Stimulated activated CD8-positive, alpha-beta memory T cell treated with anti-CD3 and anti-CD28 coated beads, Interleukin-15, amount 100 ng/mL, for 1 hour (primary cell): ENCODE measurements at regions not wholly inside any gene's neighbourhood (a gene's known extent, or its start where the extent isn't known, plus 50 kb on each side); places are given as distances from the start of the nearest gene placed in this dataset.
"Not testable (repeated sequence)": the region's sequence is repeated elsewhere in the genome, so short reads cannot be mapped to it uniquely, and the experiment has no call there.

Experiments used
- DNase-seq: peaks from one replicate; pipeline ENCODE4 v3.0.0-alpha.2; 2020; ENCODE audit warnings: low read depth

DNA sequence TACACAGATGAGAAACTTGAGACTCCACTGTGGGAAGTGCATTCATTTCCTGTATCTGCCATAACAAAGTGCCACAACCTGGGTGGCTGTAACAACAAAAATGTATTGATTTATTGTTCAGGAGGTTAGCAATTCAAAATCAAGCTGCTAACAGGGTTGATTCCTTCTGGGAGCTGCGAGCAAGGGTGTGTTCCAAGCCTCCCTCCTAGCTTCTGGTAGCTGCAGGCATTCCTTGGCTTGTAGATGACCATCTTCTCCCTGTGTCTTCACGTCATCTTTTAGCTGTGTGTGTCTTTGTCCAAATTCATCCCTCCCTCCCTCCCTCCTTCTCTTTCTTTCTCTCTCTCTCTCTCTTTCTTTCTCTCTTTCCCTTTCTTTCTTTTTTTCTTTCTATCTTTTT, 258.1 kb downstream of the MSX2 start:
- no peak for DNase-seq

DNA sequence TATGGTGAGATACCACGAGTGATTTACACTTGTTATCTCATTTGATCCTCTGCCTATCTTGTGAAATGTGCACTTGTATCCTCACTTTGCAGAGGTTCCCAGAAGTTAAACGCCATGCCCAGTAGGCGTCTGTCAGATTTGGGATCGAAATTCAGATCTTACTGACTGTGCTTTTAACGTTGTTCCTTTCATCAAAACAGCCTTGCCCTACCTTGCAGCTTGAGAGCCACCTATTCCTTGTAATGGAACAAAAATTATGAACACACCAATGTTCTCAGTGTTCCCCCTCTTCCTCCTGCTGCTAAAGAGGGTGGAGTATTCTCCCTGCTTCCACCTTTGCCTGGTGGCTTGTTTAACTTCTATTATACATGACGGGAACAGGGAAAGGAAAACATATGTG, 257.0 kb downstream of the MSX2 start:
- no peak for DNase-seq

DNA sequence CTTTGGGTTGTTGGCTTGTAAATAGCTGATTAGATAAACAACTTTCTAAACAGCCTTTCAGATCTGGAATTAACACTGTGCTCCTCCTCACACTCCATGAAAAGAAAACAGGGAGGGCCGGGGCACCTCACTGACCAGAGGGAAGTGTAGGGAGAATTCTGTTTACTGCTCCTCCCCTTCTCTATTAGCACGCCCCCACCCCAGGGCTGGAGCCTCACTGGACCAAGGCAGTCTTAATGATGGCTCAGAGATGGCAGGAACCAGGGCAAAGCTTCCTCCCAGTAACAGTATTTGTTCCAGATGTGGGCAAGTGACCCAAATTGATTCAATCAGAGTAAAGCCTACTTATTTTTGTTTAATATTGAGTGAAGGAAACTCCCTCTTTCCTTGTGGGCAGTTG, 256.6 kb downstream of the MSX2 start:
- DNase-seq: no peak

GRCh38 chr5:174972291-174972690, 247.9 kb downstream of the MSX2 start:
- DNase-seq: no peak

- no peak for DNase-seq
Measured at GRCh38 chr5:174971210-174971609, 246.8 kb downstream of the MSX2 start.

GRCh38 chr5:174970502-174970901, 246.1 kb downstream of the MSX2 start:
- DNase-seq: no peak

GRCh38 chr5:174953871-174954270, 229.5 kb downstream of the MSX2 start:
- no peak for DNase-seq

DNA sequence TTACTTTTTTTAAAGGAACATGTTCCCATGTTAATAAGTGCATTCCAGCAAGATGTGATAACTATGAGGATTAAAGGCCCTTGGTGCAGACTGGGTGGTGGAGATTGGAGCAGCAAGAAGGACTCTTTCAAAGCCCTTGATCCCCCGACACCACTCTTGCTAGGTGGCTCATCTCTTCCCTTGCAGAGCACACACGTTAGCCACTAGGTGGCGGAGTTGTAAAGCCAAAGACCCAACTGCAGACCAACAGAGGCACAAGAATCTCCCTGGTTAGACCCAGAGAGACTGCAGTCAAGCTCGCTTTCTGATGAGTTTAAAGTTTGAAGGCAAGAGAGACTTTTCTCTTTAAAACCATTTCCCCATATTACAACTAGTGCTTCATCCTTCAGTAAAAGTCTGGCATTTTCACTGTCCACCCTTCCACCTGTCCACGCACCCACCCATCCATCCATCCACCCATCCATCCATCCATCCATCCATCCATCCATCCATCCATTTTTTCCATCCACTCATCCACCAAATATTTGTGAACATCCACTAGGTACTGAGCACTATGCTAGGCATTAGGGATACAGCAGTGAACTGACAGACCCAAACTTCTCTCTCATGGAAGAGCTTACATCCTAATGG, 226.9 kb downstream of the MSX2 start:
- peak; percentile 9 for DNase-seq

DNA sequence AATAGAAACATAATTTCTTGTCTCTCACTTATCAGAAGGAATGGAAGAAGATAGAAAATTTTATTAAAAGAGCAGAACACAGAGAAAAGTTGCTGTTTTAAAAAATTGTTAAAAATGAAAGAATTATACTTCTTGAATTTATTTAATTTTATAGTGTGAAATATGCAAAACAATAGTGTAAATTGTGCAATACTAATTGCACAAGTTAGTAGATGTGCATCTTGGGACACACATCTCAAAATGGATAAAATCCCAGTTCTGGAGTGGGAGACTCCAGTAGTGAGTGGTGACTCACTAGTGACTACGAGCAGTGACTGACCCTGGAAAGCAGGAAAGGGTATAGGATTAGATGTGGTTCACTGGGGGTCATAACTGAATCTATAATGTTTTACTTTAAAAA, 223.2 kb downstream of the MSX2 start:
- DNase-seq: no peak

- no peak for DNase-seq
Measured at GRCh38 chr5:174945853-174946252, 221.5 kb downstream of the MSX2 start.

GRCh38 chr5:174943785-174944184, 219.4 kb downstream of the MSX2 start:
- no peak for DNase-seq

DNA sequence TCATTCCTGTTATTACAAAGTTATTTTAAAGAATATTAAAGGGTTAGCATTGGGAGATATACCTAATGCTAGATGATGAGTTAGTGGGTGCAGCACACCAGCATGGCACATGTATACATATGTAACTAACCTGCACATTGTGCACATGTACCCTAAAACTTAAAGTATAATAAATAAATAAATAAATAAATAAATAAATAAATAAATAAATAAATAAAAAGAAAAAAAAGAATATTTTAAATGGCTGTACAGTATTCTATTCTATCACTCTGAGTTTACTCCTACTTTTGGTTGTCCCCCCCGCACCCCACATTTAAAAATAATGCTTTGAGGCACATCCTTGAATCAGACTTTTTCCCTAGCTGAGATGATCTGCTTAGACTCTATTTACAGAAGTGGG, 218.6 kb downstream of the MSX2 start:
- DNase-seq: not testable (repeated sequence)

GRCh38 chr5:174937201-174938123, 213.1 kb downstream of the MSX2 start:
- DNase-seq: no peak

- DNase-seq: peak; percentile 14
Measured at GRCh38 chr5:174935854-174936474, 211.6 kb downstream of the MSX2 start.

DNA sequence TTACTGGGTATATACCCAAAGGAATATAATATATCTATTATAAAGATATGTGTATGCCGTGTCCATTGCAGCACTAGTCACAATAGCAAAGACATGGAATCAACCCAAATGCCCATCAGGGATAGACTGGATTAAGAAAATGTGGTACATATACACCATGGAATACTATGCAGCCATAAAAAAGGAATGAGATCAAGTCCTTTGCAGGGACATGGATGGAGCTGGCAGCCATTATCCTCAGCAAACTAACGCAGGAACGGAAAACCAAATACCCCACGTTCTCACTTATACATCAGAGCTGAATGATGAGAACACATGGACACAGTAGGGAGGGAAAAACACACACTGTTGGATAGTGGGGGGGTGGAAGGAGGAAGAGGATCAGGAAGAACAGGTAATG, 206.7 kb downstream of the MSX2 start:
- DNase-seq: not testable (repeated sequence)

DNA sequence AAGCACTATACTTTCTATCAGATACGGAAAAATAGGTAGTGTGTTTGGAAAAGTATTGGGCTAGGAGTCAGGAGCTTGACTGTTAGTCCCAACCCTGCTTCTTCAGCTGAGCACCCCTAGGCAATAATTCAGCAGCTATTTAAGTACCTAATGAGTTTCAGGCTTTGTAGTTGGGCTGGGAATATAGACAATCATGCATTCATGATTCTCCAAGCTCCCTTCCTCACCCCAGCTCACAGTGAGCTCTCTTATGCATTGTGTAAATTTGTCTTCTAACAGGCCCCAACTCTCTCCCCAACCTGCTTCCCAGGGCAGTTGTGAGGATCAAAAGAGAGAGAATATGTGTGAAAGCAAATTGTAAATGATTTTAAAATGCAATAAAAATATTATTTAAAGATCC, 201.2 kb downstream of the MSX2 start:
- no peak for DNase-seq

DNA sequence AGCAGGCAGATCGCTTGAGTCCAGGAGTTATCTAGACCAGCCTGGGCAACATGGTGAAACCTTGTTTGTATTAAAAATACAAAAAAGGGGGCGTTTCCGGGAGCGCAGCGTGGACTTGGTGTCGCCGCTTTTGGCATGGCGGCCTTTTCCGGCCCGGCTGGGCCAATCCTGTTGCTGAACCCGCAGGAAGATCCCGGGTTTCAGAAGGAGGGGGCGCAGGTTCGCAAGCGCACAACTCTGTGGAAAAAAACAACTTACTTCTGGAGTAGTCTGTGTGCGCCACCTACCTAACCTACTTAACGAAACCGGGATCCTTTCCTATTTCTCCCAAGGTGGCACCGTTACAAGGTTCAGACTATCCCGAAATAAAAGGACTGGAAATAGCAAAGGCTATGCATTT, 198.6 kb downstream of the MSX2 start:
- DNase-seq: no peak

- no peak for DNase-seq
Measured at GRCh38 chr5:174920906-174921550, 196.6 kb downstream of the MSX2 start.

DNA sequence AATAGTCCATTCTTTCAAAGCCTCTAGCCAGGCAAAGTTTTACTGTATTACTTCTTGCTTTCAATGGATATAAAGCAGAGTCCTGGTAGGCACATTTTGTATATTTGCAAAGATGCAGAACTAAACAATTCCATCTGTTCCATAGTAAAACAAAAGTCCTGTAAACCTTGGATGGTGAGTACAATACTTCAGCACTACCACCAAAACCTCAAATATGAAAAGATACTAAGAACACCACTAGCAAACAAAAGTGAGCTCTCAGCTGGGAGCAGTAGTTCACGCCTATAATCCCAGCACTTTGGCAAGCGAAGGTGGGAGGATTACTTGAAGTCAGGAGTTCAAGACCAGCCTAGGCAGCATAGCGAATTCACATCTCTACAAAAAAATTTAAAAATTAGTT, 195.0 kb downstream of the MSX2 start:
- no peak for DNase-seq

GRCh38 chr5:174918655-174919054, 194.3 kb downstream of the MSX2 start:
- no peak for DNase-seq

GRCh38 chr5:174917976-174918554, 193.7 kb downstream of the MSX2 start:
- DNase-seq: no peak

DNA sequence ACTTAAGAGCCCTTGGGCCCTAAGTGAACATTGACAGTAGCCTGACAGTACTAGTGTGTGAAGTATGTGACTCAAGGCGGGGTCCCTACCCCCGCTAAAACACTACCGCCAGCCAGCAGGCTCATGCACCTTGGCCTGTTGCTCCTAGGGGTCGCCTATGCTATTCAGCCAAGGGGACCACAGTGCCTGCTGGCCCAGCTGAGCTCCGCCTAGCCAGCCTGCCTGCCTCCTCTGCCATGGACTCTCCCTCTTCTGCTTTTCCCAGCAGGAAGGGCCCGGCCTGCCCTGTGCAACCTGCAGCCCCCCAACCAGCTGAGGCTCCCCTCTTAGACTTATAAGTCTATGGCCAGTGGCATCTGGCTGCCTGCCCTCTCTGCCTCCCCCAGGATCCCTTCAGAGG, 193.1 kb downstream of the MSX2 start:
- DNase-seq: not testable (repeated sequence)
